ENCODE measurements at regions not wholly inside any gene's neighbourhood (a gene's known extent, or its start where the extent isn't known, plus 50 kb on each side); places are given as distances from the start of the nearest gene placed in this dataset.

DNA sequence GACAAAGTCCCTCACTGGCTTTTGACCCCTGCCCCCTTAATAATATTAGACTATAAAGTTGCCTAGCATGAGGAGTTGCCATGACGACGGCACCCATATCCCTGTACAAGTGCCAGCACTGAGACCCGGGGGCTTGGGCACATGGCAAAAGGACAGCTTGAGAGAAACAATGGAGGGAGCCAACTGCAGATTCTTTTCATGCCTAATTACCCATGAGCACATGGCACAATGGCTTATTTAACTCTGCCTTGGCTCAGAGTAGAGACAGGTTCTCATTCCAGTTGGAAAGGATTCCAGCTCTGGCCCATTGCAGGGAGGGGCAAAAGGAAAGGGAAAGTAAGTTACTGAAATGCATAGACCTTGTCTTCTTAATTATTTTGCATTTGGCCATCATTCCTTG lies 261.2 kb upstream of the UBASH3B start:
- no peak for FAIRE-seq

DNA sequence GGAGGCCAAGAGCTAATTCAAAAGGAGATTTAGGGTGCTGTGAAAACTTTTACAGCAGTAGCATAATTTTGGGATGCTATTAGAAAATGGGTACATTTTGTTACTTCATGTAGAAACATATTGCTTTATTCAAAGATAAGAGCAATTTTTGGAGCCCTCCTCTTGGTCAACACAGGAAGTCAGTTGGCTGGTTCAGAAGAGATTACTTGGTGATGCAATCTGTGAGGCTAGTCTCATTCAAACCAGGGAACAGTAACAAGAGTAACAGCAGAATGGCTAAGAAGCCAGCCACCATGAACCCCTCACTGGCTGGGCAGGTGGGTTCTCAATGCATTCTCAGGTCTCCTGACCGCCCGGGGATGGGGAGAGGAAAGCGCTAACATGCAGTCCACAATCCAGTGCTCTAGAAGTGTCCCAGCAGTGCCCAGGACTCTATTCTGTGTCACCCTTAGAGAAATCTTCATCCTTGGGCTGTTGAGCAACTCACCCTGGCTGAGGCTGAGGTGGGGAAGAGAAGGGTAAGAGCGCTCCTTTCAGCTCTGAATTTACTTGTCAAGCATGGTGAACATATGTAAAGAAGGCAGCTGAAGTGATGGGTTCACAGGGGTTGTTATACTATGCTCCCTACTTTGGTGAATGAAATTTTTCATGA lies 262.2 kb upstream of the UBASH3B start:
- FAIRE-seq: no peak

DNA sequence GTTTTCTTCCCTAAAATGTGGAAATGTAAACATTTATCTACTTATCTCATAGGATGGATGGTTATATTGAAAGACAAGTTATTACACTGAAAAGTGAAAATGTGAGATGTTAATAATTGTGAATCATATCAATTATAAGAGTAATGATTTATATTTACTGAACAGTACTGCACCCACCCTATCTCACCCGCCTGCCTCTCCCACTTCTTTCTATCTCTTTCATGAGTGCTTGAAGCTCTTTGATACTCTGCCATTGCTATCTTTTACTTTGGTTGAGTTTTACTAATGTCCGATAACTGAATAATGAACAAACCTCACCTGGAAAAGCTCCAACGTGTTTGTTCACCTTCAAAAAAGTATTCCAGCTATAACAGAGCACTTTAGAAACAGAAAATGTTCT lies 263.0 kb upstream of the UBASH3B start:
- FAIRE-seq: no peak

DNA sequence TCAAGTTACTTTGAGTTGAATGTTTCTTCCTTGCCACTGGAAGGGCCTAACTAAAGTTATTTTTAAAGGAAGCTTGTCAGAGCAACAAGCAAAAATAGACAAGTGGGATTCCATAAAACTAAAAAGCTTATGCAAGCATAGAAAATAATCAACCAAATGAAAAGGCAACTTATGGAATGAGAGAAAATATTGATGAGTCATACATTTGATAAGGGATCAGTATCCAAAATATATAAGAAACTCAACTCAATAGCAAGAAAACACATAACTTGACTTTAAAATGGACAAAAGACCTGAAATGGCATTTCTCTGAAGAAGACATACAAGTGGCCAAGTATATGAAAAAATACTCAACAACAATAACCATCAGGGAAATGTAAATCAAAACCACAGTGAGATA lies 264.5 kb upstream of the UBASH3B start:
- FAIRE-seq: no peak

DNA sequence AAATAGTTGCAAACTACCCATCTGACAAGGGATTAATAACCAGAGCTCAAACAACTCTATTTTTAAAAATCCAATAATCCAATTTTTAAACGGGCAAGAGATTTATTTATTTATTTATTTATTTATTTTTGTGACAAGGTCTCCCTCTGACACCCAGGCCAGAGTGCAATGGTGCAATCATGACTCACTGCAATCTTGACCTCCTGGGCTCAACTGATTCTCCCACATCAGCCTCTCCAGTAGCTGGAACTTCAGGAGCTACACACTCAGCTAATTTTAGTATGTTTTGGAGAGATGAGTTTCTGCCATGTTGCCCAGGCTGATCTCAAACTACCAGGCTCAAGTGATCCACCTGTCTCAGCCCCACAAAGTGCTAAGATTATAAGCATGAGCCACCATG lies 267.2 kb upstream of the BLID start:
- no peak for FAIRE-seq

DNA sequence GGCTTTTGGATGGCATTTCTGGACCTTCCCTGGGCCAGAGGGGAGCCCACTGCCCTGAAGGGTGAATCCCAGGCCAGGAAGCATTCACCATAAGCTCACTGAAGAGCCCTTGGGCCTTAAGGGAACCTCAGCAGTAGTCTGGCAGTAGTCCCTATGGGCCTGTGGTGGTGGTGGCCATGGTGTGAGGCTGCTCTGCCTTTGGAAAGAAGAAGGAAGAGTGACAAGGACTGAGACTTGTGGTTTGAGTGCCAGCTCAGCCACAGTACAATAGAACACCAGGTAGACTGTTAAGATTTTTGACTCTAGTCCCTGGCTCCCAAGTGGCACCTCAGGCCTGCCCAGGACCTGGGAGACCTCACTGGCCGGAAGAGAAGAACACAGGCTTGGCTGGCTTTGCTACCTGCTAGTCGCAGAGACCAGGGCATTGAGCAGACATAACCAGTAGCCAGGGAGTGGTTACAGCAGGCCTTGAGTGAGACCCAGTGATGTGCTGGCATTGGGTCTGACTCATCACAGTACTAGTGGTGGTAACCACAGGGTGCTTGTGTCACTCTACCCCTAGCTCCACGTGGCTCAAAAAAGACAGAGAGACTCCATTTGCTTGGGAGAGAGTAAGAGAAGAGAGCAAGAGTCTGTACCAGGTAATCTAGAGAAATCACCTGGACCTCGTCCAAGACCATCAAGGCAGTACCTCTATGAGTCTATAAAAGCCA lies 259.8 kb upstream of the BLID start:
- FAIRE-seq: no peak

DNA sequence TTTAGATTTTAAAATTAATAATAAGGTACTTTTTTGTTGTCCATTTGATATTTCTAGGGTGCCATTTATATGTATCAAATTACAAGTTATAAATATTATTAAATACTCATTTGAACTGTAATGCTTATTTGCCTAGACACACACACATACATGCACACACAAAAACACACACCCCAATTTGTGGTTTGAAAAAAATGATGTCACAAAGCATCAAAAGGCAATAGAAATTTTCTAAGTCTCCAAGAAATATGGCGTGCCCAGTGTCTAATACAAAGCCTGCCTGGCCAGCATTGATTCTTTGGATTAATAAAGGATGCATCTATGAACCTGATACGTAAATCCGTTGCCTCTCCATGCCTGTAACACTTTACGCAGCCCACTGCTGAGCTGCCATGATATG lies 252.8 kb upstream of the BLID start:
- FAIRE-seq: no peak

DNA sequence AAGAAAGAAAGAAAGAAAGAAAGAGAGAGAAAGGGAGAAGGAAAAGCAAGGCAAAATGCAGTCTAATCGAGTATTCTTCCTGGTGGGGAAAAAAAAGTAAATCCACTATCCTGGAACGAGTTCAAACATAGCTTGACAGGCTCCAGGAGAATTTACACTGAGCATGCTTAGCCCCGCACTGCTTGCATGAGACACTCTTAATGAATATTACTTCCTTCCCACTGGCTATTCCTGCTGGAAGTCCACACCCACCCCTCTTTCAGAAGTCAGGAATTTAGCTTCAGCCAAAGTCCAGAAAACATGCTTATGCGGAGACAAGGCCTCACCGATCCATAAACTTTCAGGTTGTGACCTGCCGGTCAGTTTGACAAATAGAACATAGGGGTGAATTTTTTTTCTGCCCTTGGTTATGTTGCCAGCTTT lies 251.8 kb upstream of the BLID start:
- no peak for FAIRE-seq

DNA sequence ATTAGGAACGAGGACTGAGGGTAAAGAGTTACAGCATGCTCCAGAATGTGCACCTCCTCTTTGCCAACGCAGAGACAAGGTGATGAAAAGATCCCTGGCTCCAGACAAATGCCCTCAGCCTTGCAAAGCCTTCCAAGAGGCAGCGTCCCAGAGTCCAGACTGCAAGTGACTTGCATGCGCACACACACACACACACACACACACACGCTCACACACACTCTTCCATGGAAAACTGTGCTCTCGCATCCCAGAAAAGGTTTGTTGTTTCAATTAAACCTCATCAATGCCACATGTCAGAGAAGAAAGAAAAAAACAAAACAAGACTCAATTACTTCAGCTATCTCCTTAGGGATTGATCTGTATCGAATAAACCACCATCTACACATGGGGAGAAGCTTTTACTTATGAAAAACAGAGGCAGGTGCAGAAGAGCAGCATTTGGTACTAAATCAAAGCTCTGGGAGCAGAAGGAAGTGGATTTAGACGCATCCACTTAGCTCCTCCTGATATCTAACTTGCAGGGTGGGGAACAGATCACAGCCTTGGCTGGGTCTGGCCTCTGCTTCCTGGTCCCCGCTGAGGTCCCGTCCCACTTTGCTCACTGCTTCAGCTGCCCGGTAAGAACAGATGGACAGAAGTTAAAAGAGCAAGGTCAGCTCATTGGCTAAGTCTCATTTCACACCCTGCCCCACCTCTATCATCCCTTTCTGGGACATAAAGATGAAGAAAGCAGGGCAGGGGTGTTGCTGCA lies 249.8 kb upstream of the BLID start:
- no peak for FAIRE-seq

DNA sequence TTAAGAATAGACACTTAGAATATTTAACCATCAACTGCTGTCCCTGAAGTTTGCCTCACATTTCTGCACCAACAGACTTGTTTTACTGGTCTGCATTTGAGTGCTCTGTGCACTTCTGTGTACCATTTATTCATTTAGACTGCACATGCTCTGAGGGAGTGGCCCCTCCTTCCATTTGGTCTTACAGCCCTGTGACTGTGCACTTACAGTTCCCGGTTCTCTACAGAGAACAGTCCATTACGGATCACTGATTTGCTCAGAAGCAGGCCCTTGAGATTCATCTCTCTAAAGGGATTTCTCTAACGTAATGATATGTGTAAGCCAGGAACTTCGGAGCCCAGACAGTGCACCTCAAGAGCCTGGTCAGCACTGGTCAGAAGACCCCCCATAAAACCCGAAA lies 247.3 kb upstream of the BLID start:
- no peak for FAIRE-seq

DNA sequence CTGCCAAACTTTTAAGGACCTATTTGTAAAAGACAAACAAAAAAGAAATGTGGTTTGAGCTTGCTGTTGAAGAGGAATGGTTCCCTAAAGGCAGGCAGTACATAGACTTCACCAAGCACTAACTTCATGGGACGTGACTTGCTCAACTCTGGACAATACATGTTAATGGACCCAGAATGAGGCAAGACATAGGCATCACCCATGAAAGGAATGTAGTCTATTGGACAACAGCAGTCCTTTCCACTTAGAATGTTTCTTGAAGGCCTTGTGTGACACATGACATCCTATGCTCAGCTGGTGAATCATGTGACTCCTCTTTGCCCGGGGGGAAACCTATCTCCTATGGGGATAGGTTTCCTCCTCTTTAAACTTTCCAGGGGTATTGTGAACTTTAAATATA lies 246.4 kb upstream of the BLID start:
- FAIRE-seq: no peak

DNA sequence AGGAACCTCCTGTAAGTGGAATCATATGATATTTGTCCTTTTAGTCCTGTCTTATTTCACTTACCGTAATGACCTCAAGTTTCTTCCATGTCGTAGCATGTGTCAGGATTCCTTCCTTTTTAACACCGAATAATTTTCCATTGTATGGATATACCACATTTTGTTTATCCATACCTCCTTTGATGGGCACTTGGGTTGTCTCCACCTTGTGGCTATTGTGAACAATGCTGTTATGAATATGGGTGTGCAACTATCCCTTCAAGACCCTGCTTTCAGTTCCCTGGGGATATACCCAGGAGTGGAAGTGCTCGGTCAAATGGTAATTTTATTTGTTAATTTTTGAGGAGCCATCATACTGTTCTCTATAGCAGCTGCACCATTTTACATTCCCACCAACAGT lies 244.9 kb upstream of the BLID start:
- no peak for FAIRE-seq

DNA sequence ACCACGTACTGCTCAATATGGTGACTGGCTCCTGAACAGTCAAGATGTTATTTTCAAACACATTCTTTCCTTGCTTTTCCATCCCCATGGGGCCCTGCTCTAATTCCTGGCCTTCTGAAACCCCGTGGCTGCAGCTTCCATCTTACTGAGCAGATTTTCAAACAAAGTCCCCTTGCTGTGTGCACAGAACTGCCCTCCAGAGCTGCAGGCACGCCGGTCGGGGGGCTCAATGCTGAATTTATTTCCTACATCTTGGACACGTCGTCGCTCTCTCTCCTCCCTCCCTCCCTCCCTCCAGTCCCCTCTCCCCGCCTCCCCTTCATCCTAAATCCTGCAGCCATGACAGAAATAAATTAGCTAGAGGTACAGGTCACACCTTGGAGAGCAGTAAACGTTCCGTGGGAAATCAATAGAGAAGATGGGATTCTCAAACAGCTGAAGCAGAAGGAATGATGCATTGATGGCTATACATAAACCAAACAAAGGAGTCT lies 243.1 kb upstream of the BLID start:
- no peak for FAIRE-seq

DNA sequence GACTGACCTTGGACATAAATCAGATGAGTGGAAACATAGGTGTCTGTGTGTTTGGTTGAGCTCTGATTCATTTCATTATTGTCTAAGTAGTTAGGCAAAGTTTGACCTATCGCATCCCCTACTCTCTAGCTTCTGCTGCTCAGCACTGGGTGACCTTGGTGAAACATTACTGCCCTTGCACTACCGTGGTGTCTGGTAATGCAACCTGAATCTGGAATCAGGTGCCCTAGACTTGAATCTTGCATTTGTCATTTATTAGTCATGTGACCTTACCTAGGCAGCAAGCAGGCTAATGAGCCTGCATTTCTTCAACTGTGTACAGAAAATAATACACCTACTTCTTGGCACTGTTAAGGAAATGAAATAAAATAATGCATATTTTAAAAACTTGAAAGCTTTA lies 242.3 kb upstream of the BLID start:
- FAIRE-seq: no peak

DNA sequence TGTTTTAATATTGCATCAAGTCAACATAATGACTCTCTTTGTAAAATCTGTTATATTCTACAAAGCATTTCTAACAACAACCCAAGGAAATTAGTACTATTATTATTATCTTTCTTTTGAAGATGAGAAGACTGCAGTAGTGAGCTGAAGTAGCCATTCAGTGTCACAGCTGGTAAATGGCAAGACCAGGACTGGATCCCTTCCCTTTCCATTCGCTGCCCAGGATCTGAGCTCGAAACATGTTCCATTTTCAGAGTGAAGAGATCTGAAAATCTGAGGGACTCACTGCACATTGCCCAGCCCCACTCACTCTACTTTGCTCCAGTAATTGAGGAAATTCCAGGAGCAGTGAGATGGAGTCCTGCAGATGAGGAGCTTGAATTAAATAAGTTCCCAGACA lies 240.0 kb upstream of the BLID start:
- FAIRE-seq: no peak

DNA sequence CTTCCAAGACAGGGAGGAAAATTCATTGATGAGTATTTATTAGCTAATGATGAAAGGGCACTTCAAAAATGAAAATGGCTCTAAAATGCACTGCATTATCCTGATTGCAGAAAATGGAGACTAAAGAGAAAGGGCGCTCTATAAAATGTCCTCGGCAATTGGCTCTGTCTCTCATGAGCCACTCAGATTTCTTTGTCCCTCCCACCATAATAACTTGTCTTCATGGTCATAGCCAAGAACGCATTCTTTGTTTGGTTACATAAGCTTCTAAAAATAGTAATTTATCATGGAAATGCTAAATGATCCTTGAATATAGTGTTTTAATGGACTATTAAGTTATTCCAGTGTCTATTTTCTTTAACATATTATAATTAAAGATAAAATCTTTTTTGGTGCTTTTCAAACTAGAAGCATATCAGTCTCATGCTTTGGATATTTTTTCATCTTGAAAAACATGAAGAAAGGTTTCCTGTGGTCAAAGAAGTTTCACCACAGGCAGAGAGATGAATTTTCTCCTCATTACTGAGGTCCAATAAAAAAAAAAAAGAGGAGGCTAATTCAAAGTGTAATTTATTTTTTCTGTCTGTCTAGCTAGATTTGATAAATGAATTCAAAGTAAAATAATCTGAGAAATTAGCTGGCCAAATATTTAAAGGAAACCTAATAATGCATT lies 238.1 kb upstream of the BLID start:
- FAIRE-seq: no peak

DNA sequence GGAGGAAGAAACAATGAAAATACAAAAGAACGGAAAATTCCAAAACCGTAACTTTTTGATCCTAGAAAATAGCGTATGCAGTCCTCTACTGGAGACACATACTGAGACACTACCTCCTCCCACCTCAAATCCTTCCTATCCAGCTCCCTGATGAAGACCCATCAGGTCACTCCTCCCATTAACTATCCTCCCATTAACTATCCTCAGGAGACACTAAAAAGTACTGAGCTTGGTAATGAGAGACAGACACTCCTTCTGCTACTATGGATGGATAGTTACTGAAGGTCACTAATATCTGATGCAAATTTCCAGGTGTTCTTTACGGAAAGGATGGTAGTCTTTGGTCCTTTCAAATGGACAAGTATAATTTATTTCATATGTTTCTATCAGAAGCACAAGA lies 237.5 kb upstream of the BLID start:
- no peak for FAIRE-seq

DNA sequence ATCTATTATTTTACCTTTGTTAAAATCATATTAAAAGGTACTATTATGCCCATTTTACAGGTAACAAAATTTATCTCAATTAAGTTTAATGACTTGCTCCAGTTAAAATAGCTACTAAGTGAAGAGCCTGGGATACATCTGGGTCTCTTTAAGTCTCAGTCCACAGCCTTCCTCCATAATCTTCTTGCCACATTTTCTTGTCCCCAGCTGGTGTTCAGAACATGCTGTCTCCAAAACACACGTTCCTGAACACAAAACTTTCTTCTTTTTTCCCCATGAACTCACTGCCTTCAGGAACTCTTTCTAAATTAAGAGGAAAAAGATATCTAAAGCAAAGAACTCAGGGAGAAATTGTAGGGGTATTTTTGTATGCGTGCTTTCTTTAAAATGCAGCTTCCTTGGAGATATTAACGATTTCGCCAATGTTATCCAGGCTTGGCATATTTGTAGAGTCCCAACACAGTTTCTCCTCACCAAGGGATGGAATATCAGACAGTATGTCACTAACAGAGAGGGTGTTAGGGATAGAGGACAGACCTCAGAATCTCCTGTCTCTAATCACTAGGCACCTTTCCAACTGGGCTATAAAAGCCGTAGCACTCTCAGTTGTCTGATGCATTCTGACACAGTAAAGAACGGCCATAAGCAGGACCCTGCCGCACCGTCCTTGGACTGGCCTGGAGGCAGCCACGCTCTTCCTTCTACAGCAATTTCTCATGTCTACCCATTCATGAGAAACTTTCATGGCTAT lies 232.8 kb upstream of the BLID start:
- no peak for FAIRE-seq

DNA sequence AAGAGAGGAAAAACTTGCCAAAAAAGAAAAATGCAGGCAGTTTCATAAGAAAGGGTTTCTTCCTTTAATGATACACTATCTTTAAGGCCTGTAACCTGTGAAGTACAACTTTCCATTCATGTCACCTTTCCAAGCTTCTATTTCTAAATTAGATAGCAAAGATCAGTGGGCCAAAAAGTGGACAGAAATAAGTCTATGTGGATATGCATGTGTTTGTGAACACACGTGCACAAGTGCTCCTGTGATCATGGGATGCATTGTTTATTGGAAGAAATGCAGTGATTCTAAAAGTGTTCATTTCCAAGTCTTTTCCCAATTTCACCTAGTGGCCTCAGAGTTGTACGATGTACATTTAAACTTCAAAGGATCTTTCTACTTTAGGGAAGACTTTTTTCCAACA lies 230.0 kb upstream of the BLID start:
- FAIRE-seq: no peak

DNA sequence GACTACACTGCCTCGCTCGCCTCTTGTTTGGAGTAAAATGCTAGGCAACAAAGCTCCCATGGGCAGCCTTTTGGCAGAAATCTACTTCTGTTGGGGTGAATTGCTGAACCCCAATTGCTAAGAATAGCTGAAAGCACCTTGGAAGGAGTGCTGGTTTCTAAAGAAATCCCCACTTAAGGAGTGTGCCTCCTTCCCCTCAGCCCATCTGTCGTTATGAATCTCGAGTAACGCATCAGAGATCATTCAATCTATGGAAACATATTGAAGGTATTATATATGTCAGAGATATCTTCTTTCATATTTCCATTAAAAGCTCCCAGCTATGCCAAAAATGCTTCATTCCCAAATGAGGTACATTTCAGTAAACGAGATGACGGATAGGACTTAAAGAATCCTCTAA lies 229.6 kb upstream of the BLID start:
- no peak for FAIRE-seq

DNA sequence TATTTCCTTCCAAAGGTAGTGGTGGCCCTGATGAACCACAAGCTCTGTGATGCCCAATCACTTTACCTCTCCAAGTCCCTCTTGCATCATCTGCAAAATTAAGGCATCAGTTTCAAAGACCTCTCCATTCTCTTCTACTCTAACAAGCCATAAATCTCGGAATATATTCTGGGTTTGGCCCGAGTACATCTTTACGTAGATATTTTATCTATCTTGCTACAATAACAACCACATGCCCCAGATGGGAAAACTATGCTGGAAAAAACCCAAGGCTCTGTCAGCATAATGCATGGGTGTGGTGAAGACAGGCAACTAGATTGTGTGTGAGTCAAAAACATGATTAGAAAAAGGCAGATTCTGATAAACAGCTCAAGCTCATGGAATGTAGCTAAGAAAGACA lies 228.2 kb upstream of the BLID start:
- no peak for FAIRE-seq

DNA sequence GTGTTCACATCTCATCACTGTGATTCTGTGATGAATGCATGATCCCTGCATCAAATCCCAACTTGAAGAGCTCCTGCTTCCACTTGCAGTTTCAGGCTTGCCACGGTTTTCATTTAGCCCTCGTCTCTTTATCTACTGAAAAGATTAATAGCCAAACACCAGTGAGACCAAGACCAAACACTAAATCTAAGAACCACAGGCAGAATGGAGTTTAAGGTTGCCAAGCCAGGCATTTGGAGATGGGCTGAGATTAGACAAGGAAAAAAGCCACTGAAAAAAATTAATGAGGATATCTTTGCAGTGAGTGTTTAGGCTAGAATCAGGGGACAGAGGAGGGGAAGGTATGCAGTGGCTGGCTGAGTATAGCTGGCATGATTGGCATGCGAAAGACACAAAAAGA lies 227.2 kb upstream of the BLID start:
- no peak for FAIRE-seq

Measured in islet of Langerhans (tissue), 1 donor.